GM12874 (cell line): ENCODE measurements at regions not wholly inside any gene's neighbourhood (a gene's known extent, or its start where the extent isn't known, plus 50 kb on each side); places are given as distances from the start of the nearest gene placed in this dataset.
A peak's percentile ranks its signal among the peaks of the same experiment; 100 is the strongest.

Source experiments
- TF ChIP-seq, protein P1 (sequence below): IDR thresholded peaks from 2 replicates; pipeline ENCODE4 v1.5.1; 2011; ENCODE audit warnings: low read depth, mild to moderate bottlenecking, control low read depth, low read length, moderate library complexity; ENCODE audit not compliant: insufficient read depth

DNA sequence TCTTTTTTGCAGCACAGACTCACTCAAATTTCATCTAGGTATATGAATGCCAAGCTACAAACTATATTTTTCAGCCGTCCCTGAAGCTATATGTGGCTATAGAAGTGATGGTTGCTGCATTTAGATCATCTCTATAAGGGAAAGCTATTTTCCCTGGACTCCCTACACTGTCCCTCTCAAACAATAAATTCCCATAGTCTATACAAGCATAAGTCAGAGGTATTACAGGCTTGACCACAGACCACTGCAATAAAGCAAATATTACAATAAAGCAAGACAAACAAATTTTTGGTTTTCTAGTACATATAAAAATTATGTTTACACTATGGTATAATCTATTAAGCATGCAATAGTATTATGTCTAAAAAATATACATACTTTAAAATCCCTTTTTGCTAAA lies 1015.5 kb upstream of the LRRN3 start:
- TF ChIP-seq, protein P1, sequence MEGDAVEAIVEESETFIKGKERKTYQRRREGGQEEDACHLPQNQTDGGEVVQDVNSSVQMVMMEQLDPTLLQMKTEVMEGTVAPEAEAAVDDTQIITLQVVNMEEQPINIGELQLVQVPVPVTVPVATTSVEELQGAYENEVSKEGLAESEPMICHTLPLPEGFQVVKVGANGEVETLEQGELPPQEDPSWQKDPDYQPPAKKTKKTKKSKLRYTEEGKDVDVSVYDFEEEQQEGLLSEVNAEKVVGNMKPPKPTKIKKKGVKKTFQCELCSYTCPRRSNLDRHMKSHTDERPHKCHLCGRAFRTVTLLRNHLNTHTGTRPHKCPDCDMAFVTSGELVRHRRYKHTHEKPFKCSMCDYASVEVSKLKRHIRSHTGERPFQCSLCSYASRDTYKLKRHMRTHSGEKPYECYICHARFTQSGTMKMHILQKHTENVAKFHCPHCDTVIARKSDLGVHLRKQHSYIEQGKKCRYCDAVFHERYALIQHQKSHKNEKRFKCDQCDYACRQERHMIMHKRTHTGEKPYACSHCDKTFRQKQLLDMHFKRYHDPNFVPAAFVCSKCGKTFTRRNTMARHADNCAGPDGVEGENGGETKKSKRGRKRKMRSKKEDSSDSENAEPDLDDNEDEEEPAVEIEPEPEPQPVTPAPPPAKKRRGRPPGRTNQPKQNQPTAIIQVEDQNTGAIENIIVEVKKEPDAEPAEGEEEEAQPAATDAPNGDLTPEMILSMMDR: no peak

DNA sequence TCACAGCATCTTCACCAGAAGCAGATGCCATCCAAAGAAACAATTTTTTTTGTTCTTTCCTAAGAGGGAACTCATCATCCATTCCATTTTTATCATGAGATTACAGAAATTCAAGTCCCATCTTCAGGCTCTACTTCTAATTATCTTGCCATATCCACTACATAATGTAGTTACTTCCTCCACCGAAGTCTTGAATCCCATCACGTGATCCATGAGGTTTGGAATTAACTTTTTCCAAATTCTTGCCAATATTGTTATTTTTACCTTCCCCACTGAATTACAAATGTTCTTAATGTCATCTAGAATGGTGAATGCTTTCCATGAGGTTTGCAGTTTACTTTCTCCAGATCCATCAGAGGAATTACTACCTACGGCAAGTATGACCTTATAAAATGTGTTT lies 1014.7 kb upstream of the LRRN3 start:
- TF ChIP-seq, protein P1: no peak

DNA sequence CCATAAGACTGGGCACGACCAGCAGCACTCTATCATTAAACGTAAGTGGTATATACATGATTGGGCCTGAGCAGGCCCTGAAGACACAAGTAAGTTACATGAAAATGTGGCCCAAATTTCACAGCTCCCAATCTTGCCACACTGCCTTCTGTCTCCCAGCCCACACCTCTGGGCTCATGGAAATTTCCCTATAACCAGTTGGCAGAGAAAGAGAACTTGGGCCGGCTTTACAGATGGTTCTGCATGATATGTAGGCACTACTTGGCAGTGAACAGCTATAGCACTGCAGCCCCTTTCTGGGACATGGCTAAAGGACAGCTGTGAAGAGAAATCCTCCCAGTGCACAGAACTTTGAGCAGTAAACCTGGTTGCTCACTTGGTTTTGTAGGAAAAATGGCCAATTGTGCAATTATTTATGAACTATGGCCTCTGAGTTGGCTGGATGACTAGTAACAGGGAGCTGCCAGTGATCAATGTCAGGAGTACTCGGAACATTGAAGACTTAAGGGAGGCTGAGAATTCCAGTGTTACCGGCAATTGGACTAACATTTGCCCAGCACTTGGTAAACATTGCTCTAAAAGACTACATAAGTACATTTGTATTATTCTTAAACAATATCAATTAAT lies 1006.6 kb upstream of the LRRN3 start:
- TF ChIP-seq, protein P1: no peak

GRCh38 chr7:110090110-110090820 lies 1000.7 kb upstream of the LRRN3 start:
- TF ChIP-seq, protein P1: peak; percentile 38; the same call in 1 of the 2 replicates

DNA sequence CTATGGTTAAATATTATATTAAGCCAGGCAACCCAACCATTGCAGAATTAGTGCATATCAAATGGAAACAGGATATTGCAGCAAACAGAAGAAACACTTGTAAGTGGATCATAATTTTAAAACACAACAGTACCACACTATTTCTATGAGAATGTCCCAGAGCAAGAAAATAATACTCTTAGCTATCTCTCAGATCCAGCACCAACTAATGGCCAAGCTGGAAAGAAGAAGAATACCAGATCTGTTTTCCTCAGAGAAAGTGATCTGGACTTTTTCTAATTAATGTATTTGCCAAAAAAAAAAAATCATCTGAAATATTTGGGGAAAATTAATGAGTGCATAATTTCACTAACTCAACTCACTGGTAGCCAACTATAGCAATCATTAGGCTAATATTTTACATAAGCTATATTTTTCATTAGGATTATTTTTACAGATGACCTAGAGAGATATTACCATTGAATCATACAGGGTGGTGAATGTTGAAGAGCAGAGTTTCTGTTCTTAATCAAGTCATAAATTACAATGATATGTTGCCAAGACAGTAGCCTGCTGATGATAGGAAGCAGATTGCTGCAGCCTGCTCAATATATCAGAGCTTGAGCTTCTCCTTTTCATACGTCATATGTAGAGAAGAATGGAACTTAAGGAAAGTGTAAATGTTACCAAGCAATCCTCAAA lies 995.4 kb upstream of the LRRN3 start:
- TF ChIP-seq, protein P1: no peak

DNA sequence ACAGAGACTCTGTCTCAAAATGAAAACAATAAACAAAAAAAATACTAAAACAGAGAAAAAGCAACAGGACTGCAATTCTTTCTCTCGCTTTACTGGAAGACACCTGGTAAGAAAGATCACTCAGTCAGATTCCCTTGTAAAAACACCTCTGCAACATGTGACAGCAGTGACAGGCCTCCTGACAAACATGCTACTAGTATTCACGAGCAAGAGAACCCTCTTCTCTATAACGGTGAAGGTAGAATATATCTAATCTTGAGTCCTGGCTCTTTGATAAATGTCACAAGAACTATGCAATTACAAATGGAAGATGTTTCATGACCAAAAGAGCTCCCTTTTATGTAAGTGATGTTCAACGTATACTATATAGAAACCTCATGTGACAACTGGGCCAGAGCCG lies 986.7 kb upstream of the LRRN3 start:
- TF ChIP-seq, protein P1: no peak

- TF ChIP-seq, protein P1: no peak
These were observed 985.6 kb upstream of the LRRN3 start for GRCh38 chr7:110105307-110105706.
